ENCODE measurements at regions not wholly inside any gene's neighbourhood (a gene's known extent, or its start where the extent isn't known, plus 50 kb on each side); places are given as distances from the start of the nearest gene placed in this dataset.

DNA sequence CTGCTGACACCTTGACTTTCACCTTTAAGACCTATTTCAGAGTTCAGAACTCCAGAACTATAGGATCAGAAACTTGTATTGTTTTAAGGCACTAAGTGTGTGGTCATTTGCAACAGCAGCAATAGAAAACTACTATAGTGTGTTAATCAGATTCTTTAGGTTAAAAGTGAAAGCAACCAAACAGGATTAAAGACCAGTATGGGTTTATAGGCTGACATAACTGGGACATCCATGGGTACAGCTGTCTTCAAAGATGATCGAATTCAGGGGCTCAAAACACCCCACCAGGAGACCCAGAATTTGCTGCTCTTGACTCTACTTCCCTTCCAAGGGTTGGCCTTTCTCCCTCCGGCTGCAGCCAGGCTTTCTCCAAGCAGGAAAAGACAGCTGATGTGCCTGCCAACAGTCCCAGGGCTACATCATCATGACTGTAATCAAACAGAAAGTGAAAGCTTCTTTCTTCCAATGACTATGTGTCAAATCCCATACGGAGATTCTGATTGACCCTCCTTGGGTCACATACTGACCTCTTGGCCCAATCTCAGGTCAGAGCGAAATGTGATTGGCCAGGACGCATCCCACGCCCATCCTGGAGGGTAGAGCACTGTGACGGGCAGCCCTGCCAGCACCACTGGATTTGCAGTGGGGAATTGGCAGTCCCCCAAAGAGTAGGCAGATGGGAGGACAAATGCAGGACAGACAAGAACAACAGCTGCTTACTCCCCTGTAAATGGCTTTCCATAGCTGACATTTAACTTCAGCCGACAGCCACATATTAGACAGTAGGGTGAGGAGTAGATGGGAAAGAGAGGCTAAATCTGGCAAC is 51.4 kb upstream of the RNF7 start:
- TF ChIP-seq, protein P1, sequence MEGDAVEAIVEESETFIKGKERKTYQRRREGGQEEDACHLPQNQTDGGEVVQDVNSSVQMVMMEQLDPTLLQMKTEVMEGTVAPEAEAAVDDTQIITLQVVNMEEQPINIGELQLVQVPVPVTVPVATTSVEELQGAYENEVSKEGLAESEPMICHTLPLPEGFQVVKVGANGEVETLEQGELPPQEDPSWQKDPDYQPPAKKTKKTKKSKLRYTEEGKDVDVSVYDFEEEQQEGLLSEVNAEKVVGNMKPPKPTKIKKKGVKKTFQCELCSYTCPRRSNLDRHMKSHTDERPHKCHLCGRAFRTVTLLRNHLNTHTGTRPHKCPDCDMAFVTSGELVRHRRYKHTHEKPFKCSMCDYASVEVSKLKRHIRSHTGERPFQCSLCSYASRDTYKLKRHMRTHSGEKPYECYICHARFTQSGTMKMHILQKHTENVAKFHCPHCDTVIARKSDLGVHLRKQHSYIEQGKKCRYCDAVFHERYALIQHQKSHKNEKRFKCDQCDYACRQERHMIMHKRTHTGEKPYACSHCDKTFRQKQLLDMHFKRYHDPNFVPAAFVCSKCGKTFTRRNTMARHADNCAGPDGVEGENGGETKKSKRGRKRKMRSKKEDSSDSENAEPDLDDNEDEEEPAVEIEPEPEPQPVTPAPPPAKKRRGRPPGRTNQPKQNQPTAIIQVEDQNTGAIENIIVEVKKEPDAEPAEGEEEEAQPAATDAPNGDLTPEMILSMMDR (IDR thresholded peaks at IDR 0.05), result no peak
- no peak for TF ChIP-seq POLR2A (IDR thresholded peaks at IDR 0.05)
- peak; percentile 68 to 73 for TF ChIP-seq EP300 (IDR thresholded peaks at IDR 0.05)

Data from tibial nerve (tissue), 4 donors.